ENCODE measurements at regions not wholly inside any gene's neighbourhood (a gene's known extent, or its start where the extent isn't known, plus 50 kb on each side); places are given as distances from the start of the nearest gene placed in this dataset.

DNA sequence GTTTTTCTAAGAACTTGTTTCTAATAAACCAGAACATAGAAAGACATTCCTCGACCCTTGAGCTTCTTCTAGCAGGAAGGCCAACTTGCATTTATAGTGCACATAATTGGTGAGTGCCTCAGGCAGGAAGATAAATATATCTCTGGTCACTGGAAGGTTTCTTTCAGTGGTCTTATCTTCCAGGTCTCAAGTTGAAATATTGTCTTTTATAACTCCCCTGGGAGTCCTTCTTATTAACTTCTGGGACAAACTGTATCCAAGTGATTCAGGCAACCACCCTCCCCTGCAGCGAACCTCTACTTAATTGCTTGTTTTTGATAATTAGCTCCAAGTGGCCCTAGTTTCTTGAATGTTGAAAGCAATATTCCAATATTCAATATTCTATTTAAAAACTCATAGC lies 346.8 kb upstream of the GOLIM4 start:
- no peak for DNase-seq

DNA sequence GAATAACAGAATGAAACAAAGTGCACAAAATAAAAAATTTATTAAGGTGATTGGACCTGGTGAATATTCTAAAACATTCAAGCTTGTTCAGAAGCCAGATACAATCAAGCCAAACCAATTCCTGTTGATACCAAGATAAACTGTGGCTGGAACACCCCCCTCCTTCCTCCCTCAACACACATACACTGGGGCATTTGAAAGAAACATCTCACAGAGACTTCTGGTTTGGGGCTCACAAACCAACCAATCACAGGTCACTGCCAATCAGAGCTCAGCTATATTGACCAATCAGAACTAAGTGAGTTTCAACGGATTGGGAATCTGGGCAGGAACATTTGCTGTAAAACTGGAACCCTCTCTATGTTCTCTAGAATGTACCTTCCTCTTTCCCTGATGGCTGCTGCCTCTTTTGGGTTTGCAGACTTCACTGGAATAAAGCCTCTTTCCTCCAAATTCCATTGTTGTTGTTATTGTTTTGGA lies 340.6 kb upstream of the GOLIM4 start:
- DNase-seq = no peak

DNA sequence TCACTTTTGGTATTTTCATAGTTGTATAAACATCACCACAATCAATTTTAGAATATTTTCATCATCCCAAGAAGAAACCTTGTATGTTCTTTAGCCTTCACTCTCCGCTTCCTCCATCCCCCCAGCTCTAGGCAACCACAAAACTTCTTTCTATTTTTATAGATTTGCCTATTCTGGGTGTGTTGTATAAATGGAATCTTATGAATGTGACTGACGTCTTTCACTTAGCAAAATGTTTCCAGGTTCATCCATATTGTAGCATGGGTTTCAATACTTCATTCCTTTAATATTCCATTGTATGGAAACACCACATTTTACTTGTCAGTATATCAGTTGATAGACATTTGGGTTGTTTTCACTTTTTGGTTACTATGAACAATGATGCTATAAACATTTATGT lies 335.8 kb upstream of the GOLIM4 start:
- no peak for DNase-seq

DNA sequence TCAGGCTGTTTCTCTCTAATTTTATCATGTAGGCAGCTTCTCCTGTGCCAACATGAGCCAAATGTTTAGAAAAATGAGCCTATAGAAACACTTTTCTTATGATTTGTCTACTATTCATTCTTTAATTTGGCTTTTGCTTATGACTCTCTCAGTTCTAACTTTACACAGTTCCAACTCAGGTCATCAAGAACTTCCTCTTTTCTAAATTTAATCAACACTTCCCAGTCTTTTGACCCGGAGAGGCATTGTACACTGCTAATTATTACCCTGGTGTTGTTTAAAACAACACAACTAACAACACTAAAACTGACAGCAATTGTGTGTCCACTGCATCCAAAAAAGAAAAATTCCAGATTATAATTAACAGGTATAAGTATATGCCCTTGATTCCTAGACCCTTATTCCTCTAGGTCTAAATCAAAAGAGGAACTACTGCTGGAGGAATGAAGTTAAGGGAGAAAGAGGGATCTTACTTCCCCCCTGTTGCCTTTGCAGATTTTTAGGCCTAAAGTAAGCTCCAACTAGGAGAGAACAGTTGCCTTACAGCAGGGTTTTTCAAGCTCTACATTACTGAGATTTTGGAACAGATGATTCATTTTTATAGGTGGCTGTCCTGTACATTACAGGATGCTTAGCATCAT lies 332.2 kb upstream of the GOLIM4 start:
- DNase-seq = no peak

DNA sequence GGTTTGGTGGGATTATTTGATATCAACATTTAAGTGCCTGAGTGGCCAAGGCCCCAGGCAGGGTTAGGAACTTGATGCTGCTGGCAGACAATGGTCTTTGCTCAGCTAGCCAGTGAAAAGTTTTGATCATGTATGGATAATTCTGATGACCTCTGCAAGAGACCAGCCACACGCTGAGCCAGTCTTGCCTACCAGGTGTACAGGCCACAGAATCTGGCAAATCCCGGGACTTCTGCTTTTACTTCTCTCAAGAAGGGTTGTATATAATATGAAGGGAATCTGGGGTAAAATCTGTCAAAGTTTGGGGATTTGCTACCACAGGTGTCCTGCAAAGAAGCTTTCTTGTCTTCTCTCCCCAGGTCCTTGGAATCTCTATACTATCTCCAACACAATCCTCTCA lies 331.4 kb upstream of the GOLIM4 start:
- no peak for DNase-seq

DNA sequence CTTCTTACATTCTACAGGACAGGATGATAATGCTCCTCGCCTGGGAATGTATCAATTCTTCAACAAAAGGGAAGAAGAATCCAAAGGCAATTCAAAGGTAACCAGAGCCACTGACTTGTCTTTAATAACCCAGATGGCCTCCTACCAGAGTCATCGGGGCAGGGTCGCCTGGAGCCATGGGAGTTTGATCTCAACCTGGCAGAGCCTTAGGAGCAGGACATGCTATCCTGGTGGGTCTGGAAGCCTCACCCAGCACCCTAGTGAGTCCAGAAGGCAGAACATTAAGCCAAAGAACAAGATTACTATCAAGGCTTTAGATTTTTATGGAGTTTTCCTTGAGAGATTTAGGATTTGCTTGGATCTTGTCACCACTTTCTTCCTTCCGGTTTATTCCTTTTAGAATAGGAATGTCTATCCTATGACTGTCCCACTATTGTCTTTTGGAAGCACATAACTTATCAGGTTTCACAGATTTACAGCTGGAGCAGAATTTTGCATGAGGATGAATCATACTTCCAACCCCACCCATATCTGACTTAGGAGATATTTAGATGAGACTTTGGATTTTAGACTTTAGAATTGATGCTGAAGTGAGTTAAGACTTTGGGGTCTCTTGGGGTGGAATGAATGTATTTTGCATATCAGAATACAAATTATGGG lies 330.3 kb upstream of the GOLIM4 start:
- DNase-seq = no peak

DNA sequence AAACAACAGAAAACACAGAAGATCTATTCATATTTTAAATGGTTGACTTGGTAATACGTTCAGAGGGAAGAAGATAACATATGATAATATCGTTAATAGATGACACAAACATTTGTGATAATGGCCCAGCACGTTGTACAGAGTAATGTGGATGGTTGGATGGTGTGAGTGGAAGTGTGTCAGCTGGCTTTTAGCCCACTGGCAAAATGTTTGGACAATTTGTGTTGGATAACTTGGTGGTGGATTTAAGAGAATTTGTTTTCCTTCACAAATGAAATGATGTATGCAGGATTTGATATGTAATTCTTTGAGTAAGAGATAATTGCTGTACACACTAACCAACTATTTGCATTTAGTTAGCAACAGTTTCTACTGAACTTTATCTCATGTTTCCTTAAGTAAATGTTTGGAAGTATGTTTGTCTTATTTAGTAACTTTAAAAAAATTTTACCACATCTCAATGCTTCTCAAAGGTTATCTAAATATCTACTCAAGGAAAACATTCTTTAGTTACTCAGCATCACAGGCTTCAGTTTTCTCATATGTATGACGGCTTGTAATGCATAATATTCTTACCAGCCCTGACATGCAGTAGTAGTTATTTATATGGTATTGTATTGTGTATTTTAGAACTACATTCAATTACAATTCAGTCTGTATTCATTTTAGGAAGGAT lies 328.5 kb upstream of the GOLIM4 start:
- no peak for DNase-seq

DNA sequence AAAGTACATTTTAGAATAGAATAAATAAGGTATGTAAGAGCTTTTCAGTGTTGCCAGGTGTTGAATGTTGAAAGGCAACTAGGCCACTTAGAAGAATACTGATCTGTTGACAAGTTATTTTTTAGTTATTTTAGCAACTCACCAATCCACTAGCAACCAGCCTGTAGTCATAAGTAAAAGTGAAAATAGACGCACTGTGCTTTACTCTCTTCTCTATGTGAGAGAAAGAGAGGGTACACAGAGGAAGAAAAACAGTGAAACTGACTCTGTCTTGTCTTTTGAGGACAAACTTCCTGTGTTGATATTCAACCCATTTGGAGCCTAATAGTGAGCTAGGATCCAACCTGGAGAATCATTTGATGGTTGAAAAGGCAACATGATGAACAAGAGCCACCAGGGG lies 327.1 kb upstream of the GOLIM4 start:
- no peak for DNase-seq

DNA sequence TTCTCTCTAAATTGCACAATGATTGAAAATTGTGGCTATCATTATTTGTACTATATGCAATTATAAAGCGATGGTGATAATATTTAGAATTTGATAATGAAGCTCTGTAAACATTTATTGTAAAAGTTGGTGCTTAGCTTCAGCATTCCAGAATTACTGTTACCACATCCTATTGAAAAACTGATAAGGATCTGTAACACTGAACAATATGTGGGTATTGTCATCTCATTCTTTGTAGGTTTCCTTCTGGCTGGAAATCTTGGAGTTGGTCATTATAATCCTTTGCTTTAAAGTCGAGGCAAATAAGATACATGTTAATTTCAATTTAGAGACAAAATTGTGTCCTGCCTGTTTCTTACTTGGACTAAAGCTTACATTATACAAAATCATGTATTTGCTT lies 323.4 kb upstream of the GOLIM4 start:
- no peak for DNase-seq

DNA sequence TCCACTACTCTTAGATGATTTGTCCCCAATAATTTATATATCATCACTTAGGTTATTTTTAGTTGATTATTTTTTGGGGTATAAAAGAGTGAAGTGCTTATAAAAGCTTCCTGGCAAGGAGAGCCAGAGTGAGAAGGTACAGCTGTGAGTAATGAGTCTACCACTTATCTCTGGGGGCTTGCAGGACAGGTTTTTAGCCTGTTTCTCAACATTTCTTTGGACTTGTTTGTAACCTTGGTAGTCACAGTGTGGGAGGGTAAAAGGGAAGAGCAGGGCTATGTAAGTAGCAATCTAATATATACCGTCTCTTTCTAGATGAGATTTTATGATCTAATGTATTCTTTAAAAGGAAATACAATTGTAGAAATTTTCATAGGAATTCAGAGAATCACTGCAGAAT lies 321.3 kb upstream of the GOLIM4 start:
- no peak for DNase-seq

DNA sequence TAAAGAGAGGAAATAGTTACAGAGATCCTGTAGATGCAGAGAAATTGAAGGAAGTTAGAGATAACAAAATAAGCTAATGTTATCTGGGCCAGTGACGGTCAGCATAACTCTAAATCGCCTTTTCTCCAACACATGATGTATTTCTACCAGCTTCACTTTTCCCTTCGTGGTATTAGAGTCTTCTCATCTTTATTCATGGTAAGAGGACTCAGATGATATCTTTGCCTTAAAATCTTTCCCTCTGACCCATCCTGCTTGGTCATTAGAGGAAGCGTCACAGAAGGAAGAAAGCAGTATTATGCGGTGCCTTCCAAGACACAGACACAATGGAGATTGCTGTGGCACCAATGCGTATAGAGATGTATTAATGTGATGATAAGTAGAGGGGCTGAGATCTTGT lies 320.7 kb upstream of the GOLIM4 start:
- no peak for DNase-seq

DNA sequence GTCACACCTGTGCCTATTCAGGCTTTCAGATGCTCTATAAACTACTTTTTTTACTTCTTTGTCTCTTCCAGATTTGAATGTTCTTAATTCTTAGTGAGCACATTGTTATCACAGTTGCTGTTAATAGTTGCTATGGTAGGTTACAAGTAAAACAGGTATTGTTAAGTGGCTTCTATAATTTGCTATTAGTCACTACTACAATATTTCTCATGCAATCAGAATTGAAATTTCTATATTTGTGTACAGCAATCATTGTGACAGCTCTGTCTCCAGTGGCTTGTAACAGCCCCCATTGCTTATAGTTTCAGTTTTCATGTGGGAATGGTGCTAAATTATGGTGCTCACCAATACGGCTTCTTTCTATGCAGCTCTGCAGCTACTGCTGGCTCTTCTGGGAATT lies 318.4 kb upstream of the GOLIM4 start:
- DNase-seq = no peak

DNA sequence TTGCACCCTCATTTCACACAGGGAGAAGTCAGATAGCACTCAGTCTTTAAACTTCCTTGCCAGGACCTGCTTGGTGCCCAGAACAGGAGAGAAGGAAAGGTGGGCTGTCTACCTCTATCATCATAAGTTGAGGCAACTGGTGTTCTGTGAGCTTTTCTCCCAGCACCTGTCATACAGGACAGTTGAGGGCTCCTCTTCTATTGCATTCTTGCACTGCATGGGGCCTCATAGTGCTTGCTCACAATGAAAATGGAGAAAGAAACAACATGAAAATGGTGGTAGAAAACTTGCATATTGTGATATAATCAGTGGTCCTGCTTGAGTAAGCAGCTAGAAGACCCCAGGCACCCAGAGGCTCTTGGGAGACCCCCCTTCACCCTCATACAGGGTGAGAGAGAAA lies 311.7 kb upstream of the GOLIM4 start:
- DNase-seq = no peak

DNA sequence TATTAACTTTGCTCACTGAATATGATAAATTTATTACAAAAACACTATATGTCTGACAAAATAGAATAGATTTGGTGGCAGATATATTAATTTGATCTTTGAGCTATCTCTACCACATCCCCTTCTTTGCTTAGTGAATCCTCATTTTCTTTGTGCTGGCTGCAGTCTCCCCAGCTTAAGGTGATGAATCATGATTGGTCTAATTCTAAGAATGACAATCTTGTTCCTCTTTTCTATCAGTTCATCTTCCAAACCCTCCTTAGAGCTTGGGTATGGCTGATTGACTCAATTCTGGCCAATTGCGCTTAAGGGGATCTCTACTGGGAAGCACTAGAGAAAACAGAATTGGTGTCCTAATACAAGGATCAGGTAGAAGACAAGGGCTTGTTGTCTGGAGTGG lies 309.6 kb upstream of the GOLIM4 start:
- no peak for DNase-seq

DNA sequence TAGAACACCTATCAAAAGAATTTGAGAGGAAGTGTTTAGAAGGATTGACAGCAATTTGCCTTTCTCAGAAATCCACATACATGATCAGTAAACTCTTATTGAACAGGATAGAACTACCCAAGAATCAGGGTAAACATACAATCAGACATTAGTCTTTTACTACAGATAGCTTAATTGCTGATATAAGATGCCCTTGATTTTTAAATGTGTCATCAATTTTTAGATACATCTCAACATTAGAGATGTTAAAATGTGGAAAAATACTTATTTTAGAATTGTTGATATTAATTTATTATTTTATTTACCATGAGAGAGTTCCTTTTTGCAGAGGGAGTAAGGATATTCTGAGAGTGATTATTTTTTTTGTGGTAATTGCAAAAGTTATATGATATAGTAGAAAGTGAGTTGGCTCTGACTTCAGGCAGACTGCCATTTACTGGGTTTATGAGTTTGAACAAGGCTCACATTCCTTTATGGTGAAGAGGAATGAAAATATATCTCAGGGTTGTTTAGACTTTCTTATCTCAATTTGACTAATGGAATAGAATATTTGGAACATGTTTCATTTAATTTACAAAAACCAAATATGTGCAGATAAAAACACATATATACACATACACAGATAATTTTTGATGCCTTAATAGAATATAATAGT lies 302.8 kb upstream of the GOLIM4 start:
- no peak for DNase-seq

DNA sequence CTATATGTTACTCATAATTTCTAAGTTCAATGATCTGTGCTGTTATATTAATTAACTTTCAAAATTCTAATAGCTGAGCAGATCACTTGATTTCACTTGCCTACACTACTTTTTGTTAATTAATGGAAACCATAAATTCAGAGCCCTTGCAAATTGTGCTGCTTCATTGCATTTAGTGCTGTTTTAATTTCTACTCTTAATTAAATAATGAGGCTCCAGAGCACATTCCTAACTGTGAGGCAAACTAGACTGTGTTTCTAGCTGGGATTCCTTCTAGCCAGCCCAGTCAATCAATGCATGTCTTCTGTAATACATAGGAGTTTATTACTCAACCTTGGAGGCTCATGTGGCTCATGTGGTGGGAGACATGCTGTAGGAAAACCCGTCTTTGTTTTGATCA lies 301.1 kb upstream of the GOLIM4 start:
- no peak for DNase-seq

DNA sequence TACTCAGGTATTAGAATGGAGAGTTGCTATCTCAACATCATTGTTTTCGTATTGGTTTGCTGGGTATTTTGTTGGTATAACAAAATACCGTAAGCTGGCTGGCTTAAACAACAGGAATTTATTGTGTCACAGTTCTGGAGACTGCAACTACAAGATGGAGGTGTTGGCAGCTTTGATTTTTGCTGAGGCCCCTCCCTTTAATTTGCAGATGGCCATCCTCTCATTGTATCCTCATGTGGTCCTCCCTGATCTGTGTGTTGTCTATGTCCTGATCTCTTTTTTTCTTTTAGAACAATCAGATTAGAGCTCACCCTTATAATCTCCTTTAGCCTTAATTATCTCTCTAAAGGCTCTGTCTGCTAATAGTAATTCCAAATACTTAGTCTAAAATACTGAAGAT lies 299.8 kb upstream of the GOLIM4 start:
- no peak for DNase-seq

DNA sequence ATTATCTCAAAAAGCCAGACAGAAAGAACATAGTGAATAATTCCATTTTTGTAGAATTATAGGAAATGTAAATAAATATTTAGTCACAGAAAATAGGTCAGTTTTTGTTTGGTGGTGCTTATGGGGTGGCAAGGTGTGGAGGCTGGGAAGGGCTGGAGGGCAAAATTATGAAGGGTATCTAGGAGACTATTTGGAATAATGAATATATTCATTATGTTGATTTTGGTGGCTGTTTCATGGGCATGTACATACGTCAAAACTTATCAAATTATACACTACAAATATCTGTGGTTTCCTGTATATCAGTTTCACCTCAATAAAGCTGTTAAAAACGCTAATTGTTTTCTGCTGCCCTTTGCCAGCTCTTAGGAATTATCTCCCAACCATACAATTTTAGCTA lies 298.7 kb upstream of the GOLIM4 start:
- no peak for DNase-seq

DNA sequence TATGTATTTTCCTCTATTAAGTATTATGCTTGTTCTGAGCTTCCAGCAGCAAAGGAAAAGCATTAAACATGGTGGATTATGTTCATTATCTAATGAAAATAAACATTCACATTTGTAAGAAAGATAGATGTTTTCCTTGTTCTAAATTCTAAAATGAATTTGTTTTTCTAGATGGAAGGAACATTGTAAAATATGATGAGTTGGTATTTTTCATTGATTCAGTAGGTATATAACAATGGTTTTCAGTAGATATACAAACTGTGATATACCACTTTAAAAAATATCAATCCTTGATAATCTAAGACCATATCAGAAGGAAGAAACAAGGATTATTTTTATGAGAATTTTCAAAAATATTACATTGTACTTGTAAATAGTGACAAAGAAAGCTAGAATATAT lies 290.6 kb upstream of the GOLIM4 start:
- no peak for DNase-seq

DNA sequence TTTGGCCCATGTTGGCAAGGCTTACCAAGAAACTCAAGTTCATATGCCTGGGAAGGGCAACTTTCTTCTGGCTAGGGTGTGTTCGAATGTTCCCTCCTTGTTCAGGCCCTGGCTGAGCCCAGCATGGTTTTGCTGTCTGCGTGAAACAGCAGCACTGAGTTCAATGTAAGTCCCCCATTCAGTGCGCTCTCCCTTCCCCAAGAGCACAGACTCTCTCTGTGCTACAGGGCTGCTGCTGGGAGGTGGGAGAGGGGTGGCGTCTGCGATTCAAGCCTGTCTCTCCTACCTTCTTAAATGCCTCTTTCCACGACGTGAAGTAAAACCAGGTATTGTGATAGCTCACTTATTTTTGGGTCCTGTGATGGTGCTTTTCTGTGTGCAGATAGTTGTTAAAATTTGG lies 289.3 kb upstream of the GOLIM4 start:
- DNase-seq = no peak

DNA sequence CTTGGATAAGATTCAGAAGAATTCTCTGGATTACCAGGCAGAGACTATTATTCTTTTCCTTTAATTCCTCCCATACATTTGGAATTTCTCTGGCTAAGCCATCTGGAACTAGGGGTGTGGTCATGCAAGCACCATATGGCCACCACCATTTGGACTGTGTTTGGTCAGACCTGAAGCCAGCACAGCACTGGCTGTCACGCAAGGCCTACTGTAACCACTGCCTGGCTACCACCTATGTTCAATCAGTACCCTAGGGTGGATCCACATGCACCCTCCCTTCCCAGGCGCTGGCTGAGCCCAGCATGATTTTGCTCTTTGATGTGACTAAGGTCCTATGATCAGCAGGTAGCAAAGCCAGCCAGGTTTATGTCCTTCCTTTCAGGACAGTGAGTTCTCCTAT lies 287.8 kb upstream of the GOLIM4 start:
- no peak for DNase-seq

DNA sequence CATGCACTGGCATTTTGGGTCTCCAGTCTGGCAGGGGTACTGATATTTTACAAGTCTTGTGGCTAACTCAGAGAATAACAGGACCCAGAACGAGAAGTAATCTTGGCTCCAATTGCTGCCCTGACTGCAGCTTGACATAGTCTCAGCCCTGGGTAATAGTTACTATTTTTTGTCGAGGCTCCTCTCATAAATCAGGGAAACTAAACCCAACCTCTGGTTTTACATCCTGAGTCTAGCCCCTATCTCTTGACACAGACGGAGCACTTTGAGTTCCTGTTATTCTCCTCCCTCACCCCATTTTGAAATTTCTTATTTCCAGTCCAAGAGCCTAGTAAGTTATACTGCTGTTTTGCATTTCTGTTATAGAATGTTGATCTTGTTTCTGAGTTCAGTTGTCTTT lies 276.1 kb upstream of the GOLIM4 start:
- DNase-seq = no peak

DNA sequence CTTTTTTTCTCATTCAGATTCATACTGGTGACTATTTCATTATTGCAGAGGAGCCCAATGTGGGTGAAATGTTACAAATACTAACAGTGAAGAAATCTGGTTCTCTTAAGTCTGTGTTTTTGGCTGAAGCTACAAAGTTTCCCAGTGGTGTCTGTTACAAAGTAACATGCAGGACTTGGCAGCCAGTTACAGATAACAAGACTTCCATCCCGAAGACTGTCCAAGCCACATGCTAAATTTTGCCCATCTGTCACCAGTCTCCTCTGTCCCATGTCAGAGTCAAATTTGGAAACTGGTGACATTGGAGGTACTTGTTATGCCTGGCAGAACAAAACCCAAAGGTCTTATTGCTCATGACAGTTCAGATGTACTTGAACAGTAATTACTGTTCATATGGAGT lies 269.2 kb upstream of the GOLIM4 start:
- DNase-seq = no peak
